Loucy (cell line): ENCODE measurements at regions not wholly inside any gene's neighbourhood (a gene's known extent, or its start where the extent isn't known, plus 50 kb on each side); places are given as distances from the start of the nearest gene placed in this dataset.

Experiments
- CTCF ChIP-seq: fragments of 200-600 bp; sonication (generic); conservative IDR thresholded peaks from 2 replicates; pipeline ENCODE4 v1.5.1; 2014; ENCODE audit warnings: mild to moderate bottlenecking, antibody characterized with exemption, low read length
- EZH2phosphoT487 ChIP-seq: fragments of 200-600 bp; IDR thresholded peaks from 2 replicates; pipeline ENCODE4 v1.6.1; 2018; ENCODE audit warnings: antibody characterized with exemption, mild to moderate bottlenecking, moderate library complexity, borderline replicate concordance

GRCh38 chr10:4333459-4333894, 492.5 kb upstream of the AKR1E2 start:
- no peak for TF ChIP-seq CTCF
- no peak for TF ChIP-seq EZH2phosphoT487
